SK-N-SH (cell line): ENCODE measurements at regions not wholly inside any gene's neighbourhood (a gene's known extent, or its start where the extent isn't known, plus 50 kb on each side); places are given as distances from the start of the nearest gene placed in this dataset.

Experiments
- CTCF ChIA-PET: fragments of 300-600, 350-600 bp; formaldehyde crosslinking; extraction: SDS; loops from one replicate; lab custom pipeline; 2021; lab: Yijun Ruan, JAX
- POLR2A ChIA-PET: fragments of 350-600 bp; sonication (Branson Sonifier 250); formaldehyde crosslinking; extraction: SDS; loops from one replicate; lab custom pipeline; 2020; ENCODE audit warnings: antibody characterized with exemption, inconsistent platforms; lab: Yijun Ruan, JAX
- DNase-seq: peaks from one replicate; pipeline ENCODE4 v3.0.0; 2012
- H2AFZ ChIP-seq: fragments of 200-600 bp; sonication (generic); 2 replicates; pipeline ENCODE4 v1.8.1; 2016; ENCODE audit warnings: antibody characterized with exemption, mild to moderate bottlenecking, low read depth
- H3F3A ChIP-seq: fragments of 200-600 bp; sonication (generic); replicated peaks from 2 replicates; pipeline ENCODE3; 2016; ENCODE audit warnings: antibody characterized with exemption, mild to moderate bottlenecking; ENCODE audit not compliant: insufficient read depth
- H3K27ac ChIP-seq, 2 experiments: fragments of 200-500 bp in 1 of 2; fragments of 200-600 bp in 1 of 2; sonication (Bioruptor generic) in 1 of 2; sonication (generic), shearing (Covaris generic) in 1 of 2; 2 replicates each; pipeline versions ENCODE4 v1.5.1 to v1.6.1; 2014 to 2016; ENCODE audit warnings: low read depth in 2 of 2, inconsistent platforms in 1 of 2, low read length in 1 of 2, mild to moderate bottlenecking in 1 of 2, mixed read lengths in 1 of 2
- H3K27me3 ChIP-seq: fragments of 200-600 bp; sonication (generic), shearing (Covaris generic); 2 replicates; pipeline ENCODE4 v1.6.1; 2016; ENCODE audit warnings: mixed run types; ENCODE audit not compliant: insufficient read depth
- H3K36me3 ChIP-seq, 2 experiments: fragments of 200-500 bp in 1 of 2; fragments of 200-600 bp in 1 of 2; sonication (Bioruptor generic) in 1 of 2; sonication (generic) in 1 of 2; replicated peaks in 1 of 2; 2 replicates each; pipeline versions ENCODE3 to v1.5.1; 2014 to 2016; ENCODE audit warnings: low read length in 1 of 2, mild to moderate bottlenecking in 1 of 2; ENCODE audit not compliant: insufficient read depth in 2 of 2, control insufficient read depth in 1 of 2
- H3K4me1 ChIP-seq, 2 experiments: fragments of 200-500 bp in 1 of 2; fragments of 200-600 bp in 1 of 2; sonication (Bioruptor generic) in 1 of 2; sonication (generic), shearing (Covaris generic) in 1 of 2; 2 replicates each; pipeline versions ENCODE4 v1.5.1 to v1.6.1; 2014 to 2016; ENCODE audit warnings: low read depth in 1 of 2, low read length in 1 of 2, mixed run types in 1 of 2; ENCODE audit not compliant: insufficient read depth in 2 of 2, control insufficient read depth in 1 of 2
- H3K4me2 ChIP-seq: fragments of 200-600 bp; sonication (generic), shearing (Covaris generic); 2 replicates; pipeline ENCODE4 v1.6.1; 2017; ENCODE audit warnings: mixed run types
- H3K4me3 ChIP-seq, 2 experiments: fragments of 200-500 bp in 1 of 2; fragments of 200-600 bp in 1 of 2; sonication (Bioruptor generic) in 1 of 2; sonication (generic), shearing (Covaris generic) in 1 of 2; 2 replicates each; pipeline versions ENCODE4 v1.5.1 to v1.8.1; 2014 to 2016; ENCODE audit warnings: low read depth in 2 of 2, inconsistent platforms in 1 of 2, low read length in 1 of 2, mild to moderate bottlenecking in 1 of 2, mixed read lengths in 1 of 2, moderate library complexity in 1 of 2
- H3K79me2 ChIP-seq: fragments of 200-600 bp; sonication (generic); 2 replicates; pipeline ENCODE4 v1.8.1; 2017; ENCODE audit warnings: mild to moderate bottlenecking; ENCODE audit not compliant: insufficient read depth
- H3K9ac ChIP-seq: fragments of 200-600 bp; sonication (generic); 2 replicates; pipeline ENCODE4 v1.6.1; 2017; ENCODE audit warnings: mixed run types
- H3K9me2 ChIP-seq: fragments of 200-600 bp; sonication (generic); 2 replicates; pipeline ENCODE4 v1.6.1; 2017; ENCODE audit warnings: mixed run types
- H3K9me3 ChIP-seq: fragments of 200-600 bp; sonication (generic); 2 replicates; pipeline ENCODE4 v1.6.1; 2017; ENCODE audit warnings: mixed run types, mild to moderate bottlenecking, moderate library complexity
- H4K20me1 ChIP-seq: fragments of 200-600 bp; sonication (generic); 2 replicates; pipeline ENCODE4 v1.6.1; 2017; ENCODE audit warnings: mild to moderate bottlenecking, mixed run types; ENCODE audit not compliant: insufficient read depth
- EP300 ChIP-seq, 2 experiments: IDR thresholded peaks; 2 replicates each; pipeline versions ENCODE4 v1.4.0 to v1.6.1; 2012; ENCODE audit warnings: borderline replicate concordance in 1 of 2, low read depth in 1 of 2, low read length in 1 of 2
- FOXM1 ChIP-seq: IDR thresholded peaks from 2 replicates; pipeline ENCODE4 v1.4.0; 2012; ENCODE audit warnings: low read depth, mild to moderate bottlenecking
- GATA2 ChIP-seq: sonication (generic); formaldehyde crosslinking; IDR thresholded peaks from 2 replicates; pipeline ENCODE4 v1.5.0; 2020; ENCODE audit warnings: mild to moderate bottlenecking, missing genetic modification reagents
- MXI1 ChIP-seq: IDR thresholded peaks from 2 replicates; pipeline ENCODE4 v1.6.1; 2012; ENCODE audit warnings: mild to moderate bottlenecking, low read depth, low read length, improper control_type of control experiment
- NRF1 ChIP-seq: IDR thresholded peaks from 2 replicates; pipeline ENCODE4 v1.6.1; 2012; ENCODE audit warnings: low read depth, mild to moderate bottlenecking, low read length
- SMC3 ChIP-seq: IDR thresholded peaks from 2 replicates; pipeline ENCODE4 v1.6.1; 2012; ENCODE audit warnings: low read depth, low read length, improper control_type of control experiment
- WGBS: methylation state at CpG from one replicate; pipeline ENCODE4 v1.1.6; 2017; ENCODE audit warnings: low lambda C conversion rate; 5-methylcytosine and 5-hydroxymethylcytosine counted together
- TF ChIP-seq, protein P1 (sequence below): fragments of 150-350 bp; IDR thresholded peaks from 2 replicates; pipeline ENCODE4 v1.6.1; 2016; ENCODE audit warnings: mild to moderate bottlenecking, low read depth, low read length
- TF ChIP-seq, protein P2 (sequence below): IDR thresholded peaks from 2 replicates; pipeline ENCODE4 v1.4.0; 2012; ENCODE audit warnings: low read depth

DNA sequence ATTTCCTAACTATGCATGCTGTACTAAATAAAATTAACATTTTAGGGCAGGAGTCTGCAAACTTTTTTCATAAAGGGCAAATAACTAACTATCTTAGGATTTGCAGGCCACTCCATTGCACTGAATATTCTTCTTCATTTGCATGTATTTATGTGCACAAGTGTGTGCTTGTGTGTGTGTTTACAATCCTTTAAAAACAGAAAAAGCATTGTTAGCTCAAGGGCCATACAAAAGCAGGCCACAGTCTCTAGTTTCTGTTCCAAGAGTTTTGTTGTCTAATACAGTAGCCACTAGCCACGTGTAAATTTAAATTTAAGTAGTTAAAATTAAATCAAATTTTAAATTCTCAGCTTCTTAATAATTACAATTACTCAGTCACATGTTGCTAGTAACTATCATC, 621.8 kb downstream of the TMA16 start:
- 0% methylated on average over 1 of the region's 1 CpG for WGBS
- no peaks in the 10 kb centered on the region for H3K27me3 ChIP-seq
- no peaks in the 10 kb centered on the region for H3K4me1 ChIP-seq
- no peaks in the 10 kb centered on the region for H3F3A ChIP-seq
- no peaks in the 10 kb centered on the region for H3K36me3 ChIP-seq
- H3K4me3 ChIP-seq: no peak overlapping the region
- no peak overlapping the region for H2AFZ ChIP-seq
- H4K20me1 ChIP-seq: no peaks in the 10 kb centered on the region
- no peak for DNase-seq
- ChIA-PET POLR2A (no interaction called here), CTCF (no interaction called here)
- no peaks in the 10 kb centered on the region for H3K79me2 ChIP-seq
- no peak overlapping the region for H3K27ac ChIP-seq
- H3K9ac ChIP-seq: no peak overlapping the region
- 0 out of 2 replicates have a peak, but pooled peaks cover 5% of the 10 kb centered on the region for H3K9me2 ChIP-seq
- H3K4me2 ChIP-seq: no peak overlapping the region
- no peak for TF ChIP-seq SMC3
- TF ChIP-seq MXI1: no peak
- TF ChIP-seq NRF1: no peak
- TF ChIP-seq EP300 (IDR thresholded peaks at IDR 0.05; ENCODE audit: borderline replicate concordance in 1 of 2, low read depth in 1 of 2, low read length in 1 of 2): no peak
- H3K9me3 ChIP-seq: 0 out of 2 replicates have a peak, but pooled peaks cover 2% of the 10 kb centered on the region

DNA sequence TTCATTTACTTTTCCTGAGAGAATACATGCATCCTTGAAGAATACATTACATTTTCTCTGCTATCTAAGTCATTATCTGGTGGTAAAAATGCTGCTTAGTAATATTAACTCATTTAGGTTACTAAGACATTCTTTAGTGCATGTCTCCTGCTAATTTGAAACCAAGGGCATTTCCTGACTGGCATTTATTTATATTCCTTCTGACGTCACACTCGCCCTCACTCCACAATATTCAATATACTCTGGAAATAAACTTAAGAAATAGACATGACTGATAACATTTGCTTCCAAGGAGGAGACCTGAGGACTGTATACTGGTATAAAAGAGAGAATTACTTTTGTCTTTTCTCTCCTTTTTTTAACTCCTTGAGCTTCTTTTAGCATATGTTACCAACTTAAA, 619.5 kb upstream of the SMIM31 start:
- ChIA-PET POLR2A (no interaction called here), CTCF (no interaction called here)
- WGBS: 9% methylated on average over 2 of the region's 2 CpGs

DNA sequence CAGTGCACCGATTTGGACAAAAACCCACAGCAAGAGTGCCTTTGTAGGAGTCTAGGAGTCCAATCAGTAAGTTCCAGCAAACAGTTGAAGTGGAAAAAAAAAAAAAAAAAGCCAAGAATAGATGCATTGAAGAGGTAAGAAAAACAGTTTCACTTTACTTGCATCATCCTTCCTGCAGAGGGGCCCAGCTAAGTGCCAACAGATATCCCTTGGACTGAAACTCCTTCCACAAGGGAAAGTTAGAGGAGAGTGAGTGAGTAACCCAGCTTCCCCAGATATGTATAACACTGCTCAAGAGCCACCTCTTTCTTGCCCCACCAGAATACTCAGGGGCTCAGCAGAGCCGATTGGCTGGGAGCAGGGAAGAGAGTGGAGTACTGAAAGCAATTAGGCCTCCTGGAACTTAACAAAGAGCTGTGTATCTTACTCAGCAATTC, 617.7 kb upstream of the SMIM31 start:
- POLR2A ChIA-PET: no interaction called here
- H4K20me1 ChIP-seq: no peaks in the 10 kb centered on the region
- H2AFZ ChIP-seq: no peak overlapping the region

More for the DNA sequence above, 619.5 kb upstream of the SMIM31 start:
- no peaks in the 10 kb centered on the region for H3K9me2 ChIP-seq
- H2AFZ ChIP-seq: no peak overlapping the region
- no peaks in the 10 kb centered on the region for H4K20me1 ChIP-seq
- no peaks in the 10 kb centered on the region for H3K36me3 ChIP-seq
- no peak for DNase-seq
- H3K4me2 ChIP-seq: no peak overlapping the region
- no peak overlapping the region for H3K4me3 ChIP-seq
- TF ChIP-seq SMC3 (no peak), GATA2 (no peak), FOXM1 (no peak), MXI1 (no peak)
- no peak overlapping the region for H3K27ac ChIP-seq
- H3K4me1 ChIP-seq: peaks cover 0 to 4% of the 10 kb centered on the region in 2 experiments; a peak in 1 of 4 replicates
- no peaks in the 10 kb centered on the region for H3F3A ChIP-seq
- no peaks in the 10 kb centered on the region for H3K79me2 ChIP-seq
- no peaks in the 10 kb centered on the region for H3K27me3 ChIP-seq
- no peaks in the 10 kb centered on the region for H3K9me3 ChIP-seq
- H3K9ac ChIP-seq: no peak overlapping the region

More for the DNA sequence above, 617.7 kb upstream of the SMIM31 start:
- no peaks in the 10 kb centered on the region for H3K27me3 ChIP-seq
- no peaks in the 10 kb centered on the region for H3F3A ChIP-seq
- H3K79me2 ChIP-seq: no peaks in the 10 kb centered on the region
- H3K27ac ChIP-seq: no peak overlapping the region
- 0% methylated on average over 2 of the region's 2 CpGs for WGBS
- H3K36me3 ChIP-seq: no peaks in the 10 kb centered on the region
- no peak overlapping the region for H3K4me3 ChIP-seq
- H3K9me3 ChIP-seq: no peaks in the 10 kb centered on the region
- TF ChIP-seq, protein P1, sequence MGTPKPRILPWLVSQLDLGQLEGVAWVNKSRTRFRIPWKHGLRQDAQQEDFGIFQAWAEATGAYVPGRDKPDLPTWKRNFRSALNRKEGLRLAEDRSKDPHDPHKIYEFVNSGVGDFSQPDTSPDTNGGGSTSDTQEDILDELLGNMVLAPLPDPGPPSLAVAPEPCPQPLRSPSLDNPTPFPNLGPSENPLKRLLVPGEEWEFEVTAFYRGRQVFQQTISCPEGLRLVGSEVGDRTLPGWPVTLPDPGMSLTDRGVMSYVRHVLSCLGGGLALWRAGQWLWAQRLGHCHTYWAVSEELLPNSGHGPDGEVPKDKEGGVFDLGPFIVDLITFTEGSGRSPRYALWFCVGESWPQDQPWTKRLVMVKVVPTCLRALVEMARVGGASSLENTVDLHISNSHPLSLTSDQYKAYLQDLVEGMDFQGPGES: no peak
- TF ChIP-seq, protein P2, sequence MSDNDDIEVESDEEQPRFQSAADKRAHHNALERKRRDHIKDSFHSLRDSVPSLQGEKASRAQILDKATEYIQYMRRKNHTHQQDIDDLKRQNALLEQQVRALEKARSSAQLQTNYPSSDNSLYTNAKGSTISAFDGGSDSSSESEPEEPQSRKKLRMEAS: no peak
- no peak overlapping the region for H3K4me2 ChIP-seq
- H3K9me2 ChIP-seq: no peaks in the 10 kb centered on the region
- CTCF ChIA-PET: interaction anchor here (1.4 kb wide), 1 partner anchor 8 kb away, joined by 3 read pairs; no protein-coding TSS in a partner anchor
- H3K4me1 ChIP-seq: peaks cover 0 to 4% of the 10 kb centered on the region in 2 experiments; a peak in 1 of 4 replicates
- no peak for DNase-seq
- H3K9ac ChIP-seq: no peak overlapping the region
